Vagina (tissue), 2 donors: ENCODE measurements at regions not wholly inside any gene's neighbourhood (a gene's known extent, or its start where the extent isn't known, plus 50 kb on each side); places are given as distances from the start of the nearest gene placed in this dataset.

ENCODE experiments used
- POLR2A ChIP-seq, 2 donors: fragments of 450-650 bp; IDR thresholded peaks; one replicate each; pipeline ENCODE4 v1.6.1; 2017; ENCODE audit warnings: antibody characterized with exemption in 2 of 2, mild to moderate bottlenecking in 2 of 2, moderate library complexity in 2 of 2
- POLR2AphosphoS5 ChIP-seq, 2 donors: sonication (generic); formaldehyde crosslinking; IDR thresholded peaks; one replicate each; pipeline ENCODE4 v1.9.0; 2017; ENCODE audit warnings: antibody characterized with exemption in 2 of 2, mild to moderate bottlenecking in 2 of 2, low read depth in 1 of 2; ENCODE audit not compliant: insufficient read depth in 1 of 2
- TF ChIP-seq, protein P1 (sequence below), 3 experiments: fragments of 450-650 bp in 2 of 3; fragments of 200-600 bp in 1 of 3; sonication (generic) in 1 of 3; IDR thresholded peaks; one replicate each; pipeline ENCODE4 v1.5.1; 2017 to 2019; ENCODE audit warnings: antibody characterized with exemption in 3 of 3, mild to moderate bottlenecking in 2 of 3, moderate library complexity in 2 of 3

DNA sequence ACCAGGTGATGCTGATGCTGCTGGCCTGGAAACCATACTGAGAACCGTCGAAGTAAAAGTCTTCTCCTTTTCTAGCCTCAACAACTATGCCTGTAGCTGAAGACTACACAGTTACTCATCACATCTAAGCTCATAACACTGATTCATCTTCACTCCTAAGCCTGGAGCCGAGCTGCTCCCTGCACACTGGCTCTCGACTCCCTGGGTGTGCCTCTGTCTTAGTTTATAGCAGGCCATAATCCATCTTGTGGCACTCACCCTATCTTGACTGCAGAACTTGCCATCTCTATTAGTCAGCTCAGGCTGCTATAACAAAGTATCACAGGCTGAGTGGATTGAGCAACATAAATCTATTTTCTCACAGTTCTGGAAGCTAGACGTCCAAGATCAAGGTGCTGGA, 191.0 kb downstream of the UNC5CL start:
- TF ChIP-seq POLR2AphosphoS5 (IDR thresholded peaks at IDR 0.05; ENCODE audit: insufficient read depth in 1 of 2, low read depth in 1 of 2), result no peak
- TF ChIP-seq, protein P1, sequence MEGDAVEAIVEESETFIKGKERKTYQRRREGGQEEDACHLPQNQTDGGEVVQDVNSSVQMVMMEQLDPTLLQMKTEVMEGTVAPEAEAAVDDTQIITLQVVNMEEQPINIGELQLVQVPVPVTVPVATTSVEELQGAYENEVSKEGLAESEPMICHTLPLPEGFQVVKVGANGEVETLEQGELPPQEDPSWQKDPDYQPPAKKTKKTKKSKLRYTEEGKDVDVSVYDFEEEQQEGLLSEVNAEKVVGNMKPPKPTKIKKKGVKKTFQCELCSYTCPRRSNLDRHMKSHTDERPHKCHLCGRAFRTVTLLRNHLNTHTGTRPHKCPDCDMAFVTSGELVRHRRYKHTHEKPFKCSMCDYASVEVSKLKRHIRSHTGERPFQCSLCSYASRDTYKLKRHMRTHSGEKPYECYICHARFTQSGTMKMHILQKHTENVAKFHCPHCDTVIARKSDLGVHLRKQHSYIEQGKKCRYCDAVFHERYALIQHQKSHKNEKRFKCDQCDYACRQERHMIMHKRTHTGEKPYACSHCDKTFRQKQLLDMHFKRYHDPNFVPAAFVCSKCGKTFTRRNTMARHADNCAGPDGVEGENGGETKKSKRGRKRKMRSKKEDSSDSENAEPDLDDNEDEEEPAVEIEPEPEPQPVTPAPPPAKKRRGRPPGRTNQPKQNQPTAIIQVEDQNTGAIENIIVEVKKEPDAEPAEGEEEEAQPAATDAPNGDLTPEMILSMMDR (IDR thresholded peaks at IDR 0.05), result no peak
- no peak for TF ChIP-seq POLR2A (IDR thresholded peaks at IDR 0.05)
